ENCODE measurements at regions not wholly inside any gene's neighbourhood (a gene's known extent, or its start where the extent isn't known, plus 50 kb on each side); places are given as distances from the start of the nearest gene placed in this dataset.

- H3K27me3 ChIP-seq: no peaks in the 10 kb centered on the region
- H3K36me3 ChIP-seq (replicated peaks; ENCODE audit: insufficient read depth, low read depth): no peaks in the 10 kb centered on the region
- TF ChIP-seq CTCF (IDR thresholded peaks at IDR 0.05; ENCODE audit: poor library complexity) (no peak), EZH2 (IDR thresholded peaks at IDR 0.05; ENCODE audit: borderline replicate concordance) (no peak), EZH2phosphoT487 (IDR thresholded peaks at IDR 0.05; ENCODE audit: low read depth, severe bottlenecking, unreplicated experiment) (no peak)
- H3K4me3 ChIP-seq: no peak overlapping the region
- 88% methylated on average over 3 of the region's 3 CpGs for WGBS (ENCODE audit: low lambda C conversion rate, missing lambda C conversion rate)
- H3K9me2 ChIP-seq (replicated peaks; ENCODE audit: insufficient read depth): no peaks in the 10 kb centered on the region
- H2AFZ ChIP-seq: no peak overlapping the region
- no peaks in the 10 kb centered on the region for H3K9me3 ChIP-seq (ENCODE audit: low read depth)
- no peak overlapping the region for H3K4me2 ChIP-seq
- no peaks in the 10 kb centered on the region for H3K79me2 ChIP-seq
- H3K27ac ChIP-seq: no peak overlapping the region
- no peak for DNase-seq (ENCODE audit: low spot score)
- H3K4me1 ChIP-seq (ENCODE audit: insufficient read depth): peaks cover 21% of the 10 kb centered on the region
- no peaks in the 10 kb centered on the region for H4K20me1 ChIP-seq (ENCODE audit: insufficient read depth, poor library complexity, severe bottlenecking)
These were observed 322.7 kb downstream of the FOXO1 start for GRCh38 chr13:40343550-40344269.

GRCh38 chr13:40344270-40345148, 321.9 kb downstream of the FOXO1 start:
- Histone ChIP-seq H2AFZ (no peak overlapping the region), H3K79me2 (no peaks in the 10 kb centered on the region), H3K9me2 (replicated peaks; ENCODE audit: insufficient read depth) (no peaks in the 10 kb centered on the region), H3K27me3 (no peaks in the 10 kb centered on the region), H3K36me3 (replicated peaks; ENCODE audit: insufficient read depth, low read depth) (no peaks in the 10 kb centered on the region), H3K4me3 (no peak overlapping the region), H4K20me1 (ENCODE audit: insufficient read depth, poor library complexity, severe bottlenecking) (no peaks in the 10 kb centered on the region), H3K4me1 (ENCODE audit: insufficient read depth) (peaks cover 21% of the 10 kb centered on the region), H3K27ac (no peak overlapping the region), H3K9me3 (ENCODE audit: low read depth) (no peaks in the 10 kb centered on the region), H3K4me2 (no peak overlapping the region)
- no peak for DNase-seq (ENCODE audit: low spot score)
- TF ChIP-seq EZH2 (IDR thresholded peaks at IDR 0.05; ENCODE audit: borderline replicate concordance) (no peak), EZH2phosphoT487 (IDR thresholded peaks at IDR 0.05; ENCODE audit: low read depth, severe bottlenecking, unreplicated experiment) (no peak), CTCF (IDR thresholded peaks at IDR 0.05; ENCODE audit: poor library complexity) (no peak)
- WGBS (ENCODE audit: low lambda C conversion rate, missing lambda C conversion rate): 76% methylated on average over 11 of the region's 11 CpGs

GRCh38 chr13:40345149-40345514, 321.3 kb downstream of the FOXO1 start:
- Histone ChIP-seq H3K4me2 (no peak overlapping the region), H3K4me3 (no peak overlapping the region), H3K4me1 (ENCODE audit: insufficient read depth) (peaks cover 19% of the 10 kb centered on the region), H3K27me3 (no peaks in the 10 kb centered on the region), H3K9me3 (ENCODE audit: low read depth) (no peaks in the 10 kb centered on the region), H3K9me2 (replicated peaks; ENCODE audit: insufficient read depth) (no peaks in the 10 kb centered on the region), H3K79me2 (no peaks in the 10 kb centered on the region), H4K20me1 (ENCODE audit: insufficient read depth, poor library complexity, severe bottlenecking) (no peaks in the 10 kb centered on the region), H3K36me3 (replicated peaks; ENCODE audit: insufficient read depth, low read depth) (no peaks in the 10 kb centered on the region), H3K27ac (no peak overlapping the region), H2AFZ (no peak overlapping the region)
- DNase-seq (ENCODE audit: low spot score): no peak
- WGBS (ENCODE audit: low lambda C conversion rate, missing lambda C conversion rate): 89% methylated on average over 2 of the region's 2 CpGs
- TF ChIP-seq EZH2 (IDR thresholded peaks at IDR 0.05; ENCODE audit: borderline replicate concordance) (no peak), CTCF (IDR thresholded peaks at IDR 0.05; ENCODE audit: poor library complexity) (no peak), EZH2phosphoT487 (IDR thresholded peaks at IDR 0.05; ENCODE audit: low read depth, severe bottlenecking, unreplicated experiment) (no peak)
